ENCODE measurements at regions not wholly inside any gene's neighbourhood (a gene's known extent, or its start where the extent isn't known, plus 50 kb on each side); places are given as distances from the start of the nearest gene placed in this dataset.

- no peak for DNase-seq (ENCODE audit: low read depth)
Observed at GRCh38 chr2:128401680-128402079, 83.0 kb upstream of the HS6ST1 start.

GRCh38 chr2:128402911-128403670, 84.4 kb upstream of the HS6ST1 start:
- DNase-seq (ENCODE audit: low read depth) = no peak

- DNase-seq (ENCODE audit: low read depth) = no peak
Observed at GRCh38 chr2:128403814-128404708, 85.4 kb upstream of the HS6ST1 start.

- no peak for DNase-seq (ENCODE audit: low read depth)
Observed at GRCh38 chr2:128404709-128405466, 86.2 kb upstream of the HS6ST1 start.

GRCh38 chr2:128405467-128405900, 86.8 kb upstream of the HS6ST1 start:
- DNase-seq (ENCODE audit: low read depth) = no peak

GRCh38 chr2:128405981-128406613, 87.4 kb upstream of the HS6ST1 start:
- no peak for DNase-seq (ENCODE audit: low read depth)

- DNase-seq (ENCODE audit: low read depth) = no peak
Observed at GRCh38 chr2:128406736-128407554, 88.3 kb upstream of the HS6ST1 start.

GRCh38 chr2:128408349-128409305, 90.0 kb upstream of the HS6ST1 start:
- DNase-seq (ENCODE audit: low read depth) = no peak

- DNase-seq (ENCODE audit: low read depth) = no peak
Observed at GRCh38 chr2:128409326-128410034, 90.8 kb upstream of the HS6ST1 start.

- no peak for DNase-seq (ENCODE audit: low read depth)
Observed at GRCh38 chr2:128410035-128410757, 91.5 kb upstream of the HS6ST1 start.

- DNase-seq (ENCODE audit: low read depth) = no peak
Observed at GRCh38 chr2:128410758-128411215, 92.1 kb upstream of the HS6ST1 start.

GRCh38 chr2:128411431-128411830, 92.8 kb upstream of the HS6ST1 start:
- DNase-seq (ENCODE audit: low read depth) = no peak

GRCh38 chr2:128412181-128412871, 93.7 kb upstream of the HS6ST1 start:
- DNase-seq (ENCODE audit: low read depth) = no peak

GRCh38 chr2:128413014-128413717, 94.5 kb upstream of the HS6ST1 start:
- DNase-seq (ENCODE audit: low read depth) = no peak

GRCh38 chr2:128413718-128414341, 95.2 kb upstream of the HS6ST1 start:
- no peak for DNase-seq (ENCODE audit: low read depth)

GRCh38 chr2:128414351-128414750, 95.7 kb upstream of the HS6ST1 start:
- DNase-seq (ENCODE audit: low read depth) = no peak
